ENCODE measurements at regions not wholly inside any gene's neighbourhood (a gene's known extent, or its start where the extent isn't known, plus 50 kb on each side); places are given as distances from the start of the nearest gene placed in this dataset.

DNA sequence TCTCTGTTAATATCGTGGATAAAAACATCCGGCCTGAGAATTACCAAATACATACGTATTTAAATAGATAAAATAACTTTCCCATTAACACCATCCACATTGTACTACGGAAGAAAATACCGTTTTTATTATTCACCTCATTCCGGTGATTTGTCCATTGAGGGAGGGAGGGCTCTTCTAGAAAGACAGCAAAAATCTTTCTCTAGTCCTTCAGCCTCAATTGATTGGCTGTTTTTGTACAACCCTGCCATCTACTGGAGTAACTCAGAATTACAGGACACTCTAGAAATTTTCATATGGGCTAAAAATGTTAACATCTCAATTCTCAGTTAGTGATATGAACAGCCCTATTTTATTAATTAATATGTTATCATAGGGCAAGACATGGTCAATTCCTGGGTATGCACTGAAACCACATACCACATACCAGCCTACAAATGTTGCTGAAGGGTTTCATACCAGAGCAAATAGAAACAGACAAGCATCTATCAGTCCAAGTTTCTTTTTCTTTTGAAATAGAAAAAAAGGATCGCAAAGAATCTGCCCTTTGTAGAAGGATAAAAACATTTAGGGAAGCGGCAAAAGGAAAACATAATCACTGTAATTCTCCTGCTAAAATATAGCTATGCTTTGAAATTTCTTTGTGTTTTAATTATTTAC, 55.8 kb upstream of the CDCA7L start:
- FAIRE-seq: peak; percentile 92

GRCh38 chr7:21999896-22000295, 54.2 kb upstream of the CDCA7L start:
- FAIRE-seq: no peak

- no peak for FAIRE-seq
Observed at GRCh38 chr7:21996641-21997040, 50.9 kb upstream of the CDCA7L start.

Measured in TTC549 (cell line).